SU-DHL-6 (cell line): ENCODE measurements at regions not wholly inside any gene's neighbourhood (a gene's known extent, or its start where the extent isn't known, plus 50 kb on each side); places are given as distances from the start of the nearest gene placed in this dataset.

Experiments used
- H2AFZ ChIP-seq: fragments of 200-600 bp; sonication (generic); 2 replicates; pipeline ENCODE4 v1.6.1; 2014; ENCODE audit warnings: low read depth, mild to moderate bottlenecking, moderate library complexity, mixed read lengths, antibody characterized with exemption, low read length; ENCODE audit not compliant: severe bottlenecking
- H3F3A ChIP-seq: fragments of 200-600 bp; shearing (Covaris generic); 2 replicates; pipeline ENCODE4 v1.6.0; 2016; ENCODE audit warnings: antibody characterized with exemption, mild to moderate bottlenecking; ENCODE audit not compliant: insufficient read depth
- H3K27ac ChIP-seq: fragments of 200-600 bp; sonication (generic); 2 replicates; pipeline ENCODE4 v1.5.1; 2016; ENCODE audit warnings: low read depth, mild to moderate bottlenecking, low read length, moderate library complexity, mixed read lengths
- H3K27me3 ChIP-seq: fragments of 200-600 bp; sonication (generic), shearing (Covaris generic); 2 replicates; pipeline ENCODE4 v1.6.0; 2014; ENCODE audit warnings: mild to moderate bottlenecking, low read length
- H3K36me3 ChIP-seq: fragments of 200-600 bp; sonication (generic); 2 replicates; pipeline ENCODE4 v1.6.1; 2014; ENCODE audit warnings: mild to moderate bottlenecking, low read length, mixed read lengths
- H3K4me2 ChIP-seq: fragments of 300-600, 200-600 bp; shearing (Covaris generic), sonication (generic); 2 replicates; pipeline ENCODE4 v1.6.0; 2014; ENCODE audit warnings: low read length, low read depth, mild to moderate bottlenecking; ENCODE audit not compliant: poor library complexity, severe bottlenecking
- H3K4me3 ChIP-seq: fragments of 200-600 bp; sonication (generic); 2 replicates; pipeline ENCODE4 v1.5.1; 2014; ENCODE audit warnings: antibody characterized with exemption, low read length, mild to moderate bottlenecking, mixed read lengths; ENCODE audit not compliant: insufficient read depth, poor library complexity, severe bottlenecking
- H3K79me2 ChIP-seq: fragments of 200-600 bp; sonication (generic); 2 replicates; pipeline ENCODE4 v1.6.1; 2014; ENCODE audit warnings: mild to moderate bottlenecking, low read length, moderate library complexity; ENCODE audit not compliant: insufficient read depth
- H3K9ac ChIP-seq: fragments of 200-600 bp; sonication (generic); 2 replicates; pipeline ENCODE4 v1.7.0; 2014; ENCODE audit warnings: mild to moderate bottlenecking, low read length
- H3K9me2 ChIP-seq: fragments of 200-600 bp; sonication (generic); replicated peaks from 2 replicates; pipeline ENCODE4 v1.6.1; 2014; ENCODE audit warnings: low read length; ENCODE audit not compliant: insufficient read depth
- H3K9me3 ChIP-seq: fragments of 200-600 bp; sonication (generic); 2 replicates; pipeline ENCODE4 v1.6.1; 2014; ENCODE audit warnings: low read length, mixed read lengths; ENCODE audit not compliant: insufficient read depth
- H4K20me1 ChIP-seq: fragments of 200-600 bp; sonication (generic); 2 replicates; pipeline ENCODE4 v1.6.1; 2014; ENCODE audit warnings: low read depth, mild to moderate bottlenecking, antibody characterized with exemption, low read length, moderate library complexity, mixed read lengths
- CTCF ChIP-seq: fragments of 200-600 bp; sonication (generic); IDR thresholded peaks from one replicate; pipeline ENCODE4 v1.5.1; 2017; ENCODE audit warnings: antibody characterized with exemption, mild to moderate bottlenecking, low read length, moderate library complexity; ENCODE audit not compliant: insufficient read depth, poor library complexity, severe bottlenecking
- EZH2phosphoT487 ChIP-seq: fragments of 200-600 bp; sonication (generic), shearing (Covaris generic); conservative IDR thresholded peaks from 2 replicates; pipeline ENCODE4 v1.6.1; 2018; ENCODE audit warnings: mild to moderate bottlenecking, antibody characterized with exemption, low read length, moderate library complexity, mixed read lengths

- H3K4me2 ChIP-seq = no peak overlapping the region
- no peaks in the 10 kb centered on the region for H3K79me2 ChIP-seq
- H3K36me3 ChIP-seq = no peaks in the 10 kb centered on the region
- H3K27ac ChIP-seq = no peak overlapping the region
- H3K9me3 ChIP-seq = no peaks in the 10 kb centered on the region
- H4K20me1 ChIP-seq = no peaks in the 10 kb centered on the region
- no peaks in the 10 kb centered on the region for H3K9me2 ChIP-seq
- H3K27me3 ChIP-seq = no peaks in the 10 kb centered on the region
- TF ChIP-seq CTCF = no peak
- no peak for TF ChIP-seq EZH2phosphoT487
- H3K9ac ChIP-seq = no peak overlapping the region
- H3F3A ChIP-seq = no peaks in the 10 kb centered on the region
- no peak overlapping the region for H2AFZ ChIP-seq
- H3K4me3 ChIP-seq = no peak overlapping the region
These were observed 124.4 kb downstream of the INHBB start for GRCh38 chr2:120470041-120470965.

GRCh38 chr2:120471166-120471565 lies 125.2 kb downstream of the INHBB start:
- H3K36me3 ChIP-seq = no peaks in the 10 kb centered on the region

GRCh38 chr2:120472031-120472430 lies 126.1 kb downstream of the INHBB start:
- no peak overlapping the region for H2AFZ ChIP-seq
- no peaks in the 10 kb centered on the region for H3K79me2 ChIP-seq
- no peaks in the 10 kb centered on the region for H4K20me1 ChIP-seq
- H3K4me2 ChIP-seq = no peak overlapping the region
- H3K4me3 ChIP-seq = no peak overlapping the region
- no peak for TF ChIP-seq CTCF
- no peak for TF ChIP-seq EZH2phosphoT487
- H3K9me2 ChIP-seq = no peaks in the 10 kb centered on the region
- no peaks in the 10 kb centered on the region for H3F3A ChIP-seq
- H3K9ac ChIP-seq = no peak overlapping the region
- no peaks in the 10 kb centered on the region for H3K27me3 ChIP-seq
- no peaks in the 10 kb centered on the region for H3K9me3 ChIP-seq
- no peak overlapping the region for H3K27ac ChIP-seq
- H3K36me3 ChIP-seq = no peaks in the 10 kb centered on the region

More at GRCh38 chr2:120471166-120471565, 125.2 kb downstream of the INHBB start:
- H3K9me3 ChIP-seq = no peaks in the 10 kb centered on the region
- H3K27me3 ChIP-seq = no peaks in the 10 kb centered on the region
- H2AFZ ChIP-seq = no peak overlapping the region
- no peak overlapping the region for H3K4me3 ChIP-seq
- no peaks in the 10 kb centered on the region for H3K79me2 ChIP-seq
- H3K4me2 ChIP-seq = no peak overlapping the region
- H4K20me1 ChIP-seq = no peaks in the 10 kb centered on the region
- no peak overlapping the region for H3K27ac ChIP-seq
- no peak overlapping the region for H3K9ac ChIP-seq
- no peaks in the 10 kb centered on the region for H3F3A ChIP-seq
- no peaks in the 10 kb centered on the region for H3K9me2 ChIP-seq
- TF ChIP-seq EZH2phosphoT487 = no peak
- TF ChIP-seq CTCF = no peak
